ENCODE measurements at regions not wholly inside any gene's neighbourhood (a gene's known extent, or its start where the extent isn't known, plus 50 kb on each side); places are given as distances from the start of the nearest gene placed in this dataset.

DNA sequence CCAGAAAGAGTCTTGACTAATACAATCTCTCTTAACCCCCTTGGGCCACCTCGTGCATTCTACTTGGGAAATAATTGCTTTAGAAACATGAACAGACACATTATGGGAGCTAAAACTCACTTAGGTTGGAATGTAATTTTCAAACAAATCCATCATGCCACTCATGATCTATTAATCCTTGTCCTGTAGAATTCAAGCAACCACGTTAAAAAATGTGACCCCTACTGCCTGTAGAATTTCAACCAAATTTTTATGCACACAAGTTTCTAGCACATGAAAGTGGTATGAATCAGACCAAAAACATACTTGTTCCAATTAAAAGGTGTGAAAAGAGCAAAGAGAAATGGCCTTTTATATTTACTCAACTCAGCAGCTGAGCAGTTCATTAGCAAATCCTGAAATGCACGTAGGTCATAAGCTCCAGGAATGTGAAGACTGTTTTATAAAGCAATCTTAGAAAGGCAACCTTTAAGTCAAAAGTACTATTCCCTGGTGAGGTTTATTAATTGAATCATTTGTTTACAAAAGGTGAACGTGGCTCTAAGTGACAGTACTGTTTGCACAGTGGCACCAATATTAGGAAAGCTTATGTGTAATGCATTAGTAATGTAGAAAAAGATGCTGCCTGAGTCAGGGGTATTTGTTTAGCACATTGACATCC is 459.4 kb upstream of the UBE2E3 start:
- Histone ChIP-seq H3K27me3 (no peaks in the 10 kb centered on the region), H3K4me1 (peaks cover 7 to 16% (median 11%) of the 10 kb centered on the region in 4 donors), H3K27ac (no peak overlapping the region), H3K9me3 (no peaks in the 10 kb centered on the region), H3K4me3 (no peak overlapping the region), H3K36me3 (no peaks in the 10 kb centered on the region)
- 27 to 39% (median 35%) methylated on average over 4 of the region's 4 CpGs for WGBS, 5 donors
- peak in 1 of 2 donors; percentile 41 for DNase-seq
- intact Hi-C loops (cut with DNase I; ENCODE audit: low total_unique reads) = no loop called here
- TF ChIP-seq, protein P1, sequence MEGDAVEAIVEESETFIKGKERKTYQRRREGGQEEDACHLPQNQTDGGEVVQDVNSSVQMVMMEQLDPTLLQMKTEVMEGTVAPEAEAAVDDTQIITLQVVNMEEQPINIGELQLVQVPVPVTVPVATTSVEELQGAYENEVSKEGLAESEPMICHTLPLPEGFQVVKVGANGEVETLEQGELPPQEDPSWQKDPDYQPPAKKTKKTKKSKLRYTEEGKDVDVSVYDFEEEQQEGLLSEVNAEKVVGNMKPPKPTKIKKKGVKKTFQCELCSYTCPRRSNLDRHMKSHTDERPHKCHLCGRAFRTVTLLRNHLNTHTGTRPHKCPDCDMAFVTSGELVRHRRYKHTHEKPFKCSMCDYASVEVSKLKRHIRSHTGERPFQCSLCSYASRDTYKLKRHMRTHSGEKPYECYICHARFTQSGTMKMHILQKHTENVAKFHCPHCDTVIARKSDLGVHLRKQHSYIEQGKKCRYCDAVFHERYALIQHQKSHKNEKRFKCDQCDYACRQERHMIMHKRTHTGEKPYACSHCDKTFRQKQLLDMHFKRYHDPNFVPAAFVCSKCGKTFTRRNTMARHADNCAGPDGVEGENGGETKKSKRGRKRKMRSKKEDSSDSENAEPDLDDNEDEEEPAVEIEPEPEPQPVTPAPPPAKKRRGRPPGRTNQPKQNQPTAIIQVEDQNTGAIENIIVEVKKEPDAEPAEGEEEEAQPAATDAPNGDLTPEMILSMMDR (IDR thresholded peaks at IDR 0.05) = no peak
- peak in 1 of 3 donors; percentile 25 for TF ChIP-seq POLR2AphosphoS5 (IDR thresholded peaks at IDR 0.05)

DNA sequence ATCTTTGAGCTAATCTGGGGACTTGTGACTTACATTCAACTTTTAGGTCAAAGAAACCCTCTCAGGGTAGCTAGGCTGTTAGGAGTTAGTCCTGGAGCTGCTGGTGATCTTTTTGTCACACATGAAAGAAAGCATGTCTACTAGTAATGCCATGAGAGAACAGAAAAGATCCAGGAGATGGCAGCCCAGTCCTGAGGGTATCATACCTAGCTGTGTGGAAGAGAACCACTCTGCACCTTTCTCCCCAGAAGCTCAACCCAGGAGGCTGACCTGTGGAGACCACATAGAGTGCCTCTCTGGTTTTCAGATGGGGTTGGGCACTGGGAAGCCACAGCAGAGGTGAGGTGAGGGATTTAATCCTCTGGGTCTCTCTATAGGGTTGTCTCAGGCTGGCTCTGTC is 460.2 kb upstream of the UBE2E3 start:
- H3K36me3 ChIP-seq = no peaks in the 10 kb centered on the region
- DNase-seq = peak in 1 of 2 donors; percentile 62
- TF ChIP-seq, protein P1 (IDR thresholded peaks at IDR 0.05) = peak in 1 of 7 experiments; percentile 5
- TF ChIP-seq POLR2AphosphoS5 (IDR thresholded peaks at IDR 0.05) (no peak), EP300 (IDR thresholded peaks at IDR 0.05) (no peak)
- no peak overlapping the region for H3K27ac ChIP-seq
- H3K9me3 ChIP-seq = no peaks in the 10 kb centered on the region
- H3K4me3 ChIP-seq = no peak overlapping the region
- no peaks in the 10 kb centered on the region for H3K27me3 ChIP-seq
- intact Hi-C loops (cut with DNase I; ENCODE audit: low total_unique reads) = no loop called here
- peaks cover 7 to 16% (median 11%) of the 10 kb centered on the region in 4 donors for H3K4me1 ChIP-seq

DNA sequence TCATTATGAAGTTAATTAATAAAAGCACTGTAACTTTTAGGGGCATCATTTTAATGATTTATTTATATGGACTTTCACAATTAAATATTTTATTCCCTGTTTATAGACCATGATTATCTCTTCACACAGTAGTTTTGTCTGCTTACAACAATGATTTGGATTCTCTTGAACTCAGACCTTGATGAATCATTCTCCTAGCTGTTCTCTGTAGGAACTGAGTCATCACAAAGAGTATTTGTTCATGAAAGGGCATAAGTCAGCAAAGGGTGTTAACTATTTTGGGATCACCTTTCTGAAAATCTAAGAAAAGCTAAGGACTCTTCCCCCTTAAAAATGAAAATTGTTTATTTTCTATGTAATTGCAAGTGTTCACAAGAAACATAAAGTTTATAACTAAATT is 461.1 kb upstream of the UBE2E3 start:
- peaks cover 7 to 16% (median 11%) of the 10 kb centered on the region in 4 donors for H3K4me1 ChIP-seq
- intact Hi-C loops (cut with DNase I; ENCODE audit: low total_unique reads) = no loop called here
- H3K36me3 ChIP-seq = no peaks in the 10 kb centered on the region
- TF ChIP-seq POLR2A (IDR thresholded peaks at IDR 0.05) (no peak), EP300 (IDR thresholded peaks at IDR 0.05) (no peak), POLR2AphosphoS5 (IDR thresholded peaks at IDR 0.05) (no peak)
- TF ChIP-seq, protein P1 (IDR thresholded peaks at IDR 0.05) = no peak
- no peaks in the 10 kb centered on the region for H3K9me3 ChIP-seq
- H3K4me3 ChIP-seq = no peak overlapping the region
- no peak overlapping the region for H3K27ac ChIP-seq
- no peak for DNase-seq
- H3K27me3 ChIP-seq = no peaks in the 10 kb centered on the region

DNA sequence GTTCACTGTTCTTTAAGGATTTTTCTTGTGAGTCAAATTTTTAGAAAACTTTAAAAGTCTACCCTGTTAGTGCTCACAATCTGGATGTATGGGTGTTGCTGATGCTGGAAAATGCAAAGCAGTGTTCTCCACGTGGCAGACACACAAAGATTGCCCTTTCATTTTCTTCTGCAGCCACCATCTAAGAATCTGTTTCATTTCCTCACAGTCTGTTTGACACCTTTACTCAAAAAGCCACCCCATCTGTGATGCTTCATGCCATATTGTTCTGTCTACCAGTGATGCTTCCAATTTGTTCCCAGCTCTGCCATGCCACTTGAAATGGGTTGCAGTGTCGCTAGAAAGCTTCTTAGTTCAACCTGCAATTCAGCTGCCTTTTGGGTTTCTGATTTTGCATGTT is 464.2 kb upstream of the UBE2E3 start:
- Histone ChIP-seq H3K27ac (no peak overlapping the region), H3K27me3 (no peaks in the 10 kb centered on the region), H3K4me3 (no peak overlapping the region), H3K36me3 (no peaks in the 10 kb centered on the region), H3K9me3 (no peaks in the 10 kb centered on the region), H3K4me1 (peaks cover 7 to 11% (median 9%) of the 10 kb centered on the region in 4 donors)
- WGBS, 5 donors = 72 to 84% (median 79%) methylated on average over 2 of the region's 2 CpGs
- TF ChIP-seq POLR2AphosphoS5 (IDR thresholded peaks at IDR 0.05) = no peak
- no peak for DNase-seq
- intact Hi-C loops (cut with DNase I; ENCODE audit: low total_unique reads) = no loop called here

DNA sequence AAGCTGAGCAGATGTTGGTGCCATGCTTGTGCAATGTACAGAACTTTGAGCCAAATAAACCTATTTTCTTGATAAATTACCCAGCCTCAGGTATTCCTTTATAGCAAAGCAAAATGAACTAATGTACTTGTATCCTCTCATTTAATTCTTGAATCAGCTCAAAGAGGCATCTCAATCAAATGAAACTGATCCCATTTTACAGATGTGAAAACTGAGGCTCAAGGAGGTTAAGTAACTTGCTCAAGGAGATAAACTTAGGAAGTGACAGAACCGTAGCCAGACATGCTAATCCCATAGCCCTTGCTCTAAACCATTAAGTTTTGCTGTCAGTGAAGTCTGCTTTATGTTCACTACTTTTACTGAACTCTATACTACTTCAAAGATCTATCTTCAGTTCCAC is 467.0 kb upstream of the UBE2E3 start:
- no peak for DNase-seq
- H3K36me3 ChIP-seq = no peaks in the 10 kb centered on the region
- H3K4me1 ChIP-seq = no peaks in the 10 kb centered on the region
- intact Hi-C loops (cut with DNase I; ENCODE audit: low total_unique reads) = no loop called here
- no peak overlapping the region for H3K4me3 ChIP-seq
- H3K27ac ChIP-seq = no peak overlapping the region
- no peaks in the 10 kb centered on the region for H3K27me3 ChIP-seq
- 56 to 85% (median 79%) methylated on average over 1 of the region's 1 CpG for WGBS, 5 donors
- TF ChIP-seq EP300 (IDR thresholded peaks at IDR 0.05) (no peak), POLR2AphosphoS5 (IDR thresholded peaks at IDR 0.05) (no peak), POLR2A (IDR thresholded peaks at IDR 0.05) (no peak)
- TF ChIP-seq, protein P1 (IDR thresholded peaks at IDR 0.05) = no peak
- no peaks in the 10 kb centered on the region for H3K9me3 ChIP-seq
